ENCODE measurements at regions not wholly inside any gene's neighbourhood (a gene's known extent, or its start where the extent isn't known, plus 50 kb on each side); places are given as distances from the start of the nearest gene placed in this dataset.
"Not testable (repeated sequence)": the region's sequence is repeated elsewhere in the genome, so short reads cannot be mapped to it uniquely, and the experiment has no call there.

- no peak for DNase-seq
These were observed 100.8 kb upstream of the ATXN3L start for GRCh38 chrX:13420545-13421183.

GRCh38 chrX:13419918-13420317 is 100.1 kb upstream of the ATXN3L start:
- DNase-seq = no peak

GRCh38 chrX:13419276-13419675 is 99.4 kb upstream of the ATXN3L start:
- DNase-seq = no peak

GRCh38 chrX:13418126-13419097 is 98.6 kb upstream of the ATXN3L start:
- no peak for DNase-seq

- no peak for DNase-seq
These were observed 95.7 kb upstream of the ATXN3L start for GRCh38 chrX:13415509-13415908.

GRCh38 chrX:13414006-13414647 is 94.3 kb upstream of the ATXN3L start:
- no peak for DNase-seq

- DNase-seq = no peak
These were observed 92.4 kb upstream of the ATXN3L start for GRCh38 chrX:13412208-13412600.

- DNase-seq = no peak
These were observed 91.8 kb upstream of the ATXN3L start for GRCh38 chrX:13411496-13412207.

GRCh38 chrX:13408599-13408998 is 88.7 kb upstream of the ATXN3L start:
- DNase-seq = not testable (repeated sequence)

GRCh38 chrX:13404777-13405176 is 84.9 kb upstream of the ATXN3L start:
- DNase-seq = not testable (repeated sequence)

GRCh38 chrX:13404364-13404763 is 84.5 kb upstream of the ATXN3L start:
- DNase-seq = no peak

- DNase-seq = no peak
These were observed 81.9 kb upstream of the ATXN3L start for GRCh38 chrX:13401724-13402123.

GRCh38 chrX:13398839-13399238 is 79.0 kb upstream of the ATXN3L start:
- no peak for DNase-seq

GRCh38 chrX:13397878-13398818 is 78.3 kb upstream of the ATXN3L start:
- DNase-seq = peak; percentile 9

GRCh38 chrX:13396924-13397323 is 77.1 kb upstream of the ATXN3L start:
- no peak for DNase-seq

- DNase-seq = no peak
These were observed 69.6 kb upstream of the ATXN3L start for GRCh38 chrX:13389501-13389900.

GRCh38 chrX:13387666-13388494 is 68.0 kb upstream of the ATXN3L start:
- DNase-seq = no peak

GRCh38 chrX:13386636-13387035 is 66.8 kb upstream of the ATXN3L start:
- no peak for DNase-seq

- DNase-seq = no peak
These were observed 66.2 kb upstream of the ATXN3L start for GRCh38 chrX:13386092-13386491.

GRCh38 chrX:13383907-13384306 is 64.1 kb upstream of the ATXN3L start:
- no peak for DNase-seq

GRCh38 chrX:13381514-13381913 is 61.7 kb upstream of the ATXN3L start:
- DNase-seq = no peak
